WERI-Rb-1 (cell line): ENCODE measurements at regions not wholly inside any gene's neighbourhood (a gene's known extent, or its start where the extent isn't known, plus 50 kb on each side); places are given as distances from the start of the nearest gene placed in this dataset.

Experiments
- DNase-seq: peaks from one replicate; pipeline ENCODE4 v3.0.0-alpha.2; 2020
- H3K27ac ChIP-seq: fragments of 250-450 bp; sonication (Bioruptor Pico); 2 replicates; pipeline ENCODE4 v1.5.1; 2020; ENCODE audit warnings: mild to moderate bottlenecking, moderate library complexity
- H3K27me3 ChIP-seq: fragments of 250-450 bp; sonication (Bioruptor Pico); 2 replicates; pipeline ENCODE4 v1.5.1; 2021; ENCODE audit warnings: mild to moderate bottlenecking, low read depth, moderate library complexity; ENCODE audit not compliant: insufficient read depth, severe bottlenecking
- H3K36me3 ChIP-seq: fragments of 250-450 bp; sonication (Bioruptor Pico); 2 replicates; pipeline ENCODE4 v1.5.1; 2020; ENCODE audit warnings: mild to moderate bottlenecking, moderate library complexity
- H3K4me3 ChIP-seq: 2 replicates; pipeline ENCODE4 v1.5.1; 2011; ENCODE audit warnings: low read depth, mild to moderate bottlenecking, control low read depth, low read length
- H3K9me3 ChIP-seq: fragments of 250-450 bp; sonication (Bioruptor Pico); 2 replicates; pipeline ENCODE4 v1.5.1; 2021; ENCODE audit warnings: mild to moderate bottlenecking, moderate library complexity; ENCODE audit not compliant: severe bottlenecking
- TF ChIP-seq, protein P1 (sequence below): IDR thresholded peaks from 2 replicates; pipeline ENCODE4 v1.5.1; 2011; ENCODE audit warnings: low read depth, mild to moderate bottlenecking, control low read depth, inconsistent platforms, low read length

DNA sequence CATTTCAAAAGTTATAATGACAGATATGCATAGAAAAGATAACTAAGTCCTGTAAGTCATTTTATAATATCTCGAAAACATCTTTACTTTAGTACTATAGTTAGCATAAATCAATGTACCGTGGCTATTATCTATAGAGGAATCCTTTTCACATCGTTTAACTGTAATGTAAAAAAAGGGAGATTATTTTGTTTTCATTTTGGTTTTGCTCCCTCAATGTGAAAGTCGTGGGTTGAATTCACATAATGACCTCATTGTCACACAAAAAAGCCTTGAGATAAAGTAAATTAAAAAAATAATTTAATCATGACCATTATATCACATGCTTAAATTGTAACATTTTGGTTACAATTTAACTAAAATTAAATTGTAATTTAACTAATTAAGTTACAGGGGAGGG is 560.5 kb upstream of the POT1 start:
- Histone ChIP-seq H3K27me3 (no peaks in the 10 kb centered on the region), H3K4me3 (no peak overlapping the region), H3K36me3 (no peaks in the 10 kb centered on the region), H3K27ac (no peak overlapping the region), H3K9me3 (no peaks in the 10 kb centered on the region)
- DNase-seq: no peak
- TF ChIP-seq, protein P1, sequence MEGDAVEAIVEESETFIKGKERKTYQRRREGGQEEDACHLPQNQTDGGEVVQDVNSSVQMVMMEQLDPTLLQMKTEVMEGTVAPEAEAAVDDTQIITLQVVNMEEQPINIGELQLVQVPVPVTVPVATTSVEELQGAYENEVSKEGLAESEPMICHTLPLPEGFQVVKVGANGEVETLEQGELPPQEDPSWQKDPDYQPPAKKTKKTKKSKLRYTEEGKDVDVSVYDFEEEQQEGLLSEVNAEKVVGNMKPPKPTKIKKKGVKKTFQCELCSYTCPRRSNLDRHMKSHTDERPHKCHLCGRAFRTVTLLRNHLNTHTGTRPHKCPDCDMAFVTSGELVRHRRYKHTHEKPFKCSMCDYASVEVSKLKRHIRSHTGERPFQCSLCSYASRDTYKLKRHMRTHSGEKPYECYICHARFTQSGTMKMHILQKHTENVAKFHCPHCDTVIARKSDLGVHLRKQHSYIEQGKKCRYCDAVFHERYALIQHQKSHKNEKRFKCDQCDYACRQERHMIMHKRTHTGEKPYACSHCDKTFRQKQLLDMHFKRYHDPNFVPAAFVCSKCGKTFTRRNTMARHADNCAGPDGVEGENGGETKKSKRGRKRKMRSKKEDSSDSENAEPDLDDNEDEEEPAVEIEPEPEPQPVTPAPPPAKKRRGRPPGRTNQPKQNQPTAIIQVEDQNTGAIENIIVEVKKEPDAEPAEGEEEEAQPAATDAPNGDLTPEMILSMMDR: no peak

DNA sequence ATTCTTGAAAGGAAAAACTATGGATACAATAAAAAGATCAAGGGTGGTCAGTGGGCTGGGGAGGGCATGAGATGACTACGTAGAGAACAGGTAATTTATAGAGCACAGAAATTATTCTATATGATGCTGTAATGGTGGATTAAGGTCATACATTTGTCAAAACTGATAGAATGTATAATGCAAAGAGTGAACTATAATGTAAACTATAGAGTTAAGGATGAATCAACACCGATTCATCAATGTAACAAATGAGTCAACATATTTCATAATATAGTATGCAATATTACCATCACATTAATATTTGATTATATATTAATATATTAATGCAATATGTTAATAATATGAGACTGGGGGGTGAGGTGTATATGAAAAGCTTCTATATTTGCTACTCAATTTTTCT is 555.6 kb upstream of the POT1 start:
- no peak overlapping the region for H3K4me3 ChIP-seq
- no peak for DNase-seq
- no peak overlapping the region for H3K27ac ChIP-seq

DNA sequence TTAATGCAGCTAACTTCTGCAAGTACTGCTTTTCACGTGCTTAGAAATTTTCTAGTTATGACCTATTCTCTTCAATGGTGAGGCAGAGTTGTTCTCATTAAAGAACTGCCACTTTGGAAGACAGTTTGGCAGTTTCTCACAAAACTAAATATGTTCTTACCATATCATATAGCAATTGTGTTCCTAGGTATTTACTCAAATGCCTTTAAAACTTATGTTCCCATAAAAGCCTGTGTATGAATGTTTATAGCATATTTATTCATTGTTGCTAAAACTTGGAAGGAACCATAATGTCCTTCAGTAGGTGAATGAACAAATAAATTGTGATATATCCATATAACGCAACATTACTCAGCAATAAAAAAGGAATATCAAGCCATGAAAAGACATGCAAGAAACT is 555.1 kb upstream of the POT1 start:
- H3K36me3 ChIP-seq: no peaks in the 10 kb centered on the region
- DNase-seq: no peak
- no peaks in the 10 kb centered on the region for H3K27me3 ChIP-seq
- TF ChIP-seq, protein P1: no peak
- H3K9me3 ChIP-seq: no peaks in the 10 kb centered on the region
- H3K27ac ChIP-seq: no peak overlapping the region
- no peak overlapping the region for H3K4me3 ChIP-seq

More for the DNA sequence above, 555.6 kb upstream of the POT1 start:
- Histone ChIP-seq H3K36me3 (no peaks in the 10 kb centered on the region), H3K27me3 (no peaks in the 10 kb centered on the region), H3K9me3 (no peaks in the 10 kb centered on the region)
- TF ChIP-seq, protein P1: no peak

- H3K4me3 ChIP-seq: no peak overlapping the region
- H3K27ac ChIP-seq: no peak overlapping the region
- H3K9me3 ChIP-seq: no peaks in the 10 kb centered on the region
- H3K36me3 ChIP-seq: no peaks in the 10 kb centered on the region
- TF ChIP-seq, protein P1: no peak
- no peak for DNase-seq
- no peaks in the 10 kb centered on the region for H3K27me3 ChIP-seq
Observed at GRCh38 chr7:125481323-125481722, 551.7 kb upstream of the POT1 start.

- Histone ChIP-seq H3K9me3 (no peaks in the 10 kb centered on the region), H3K4me3 (no peak overlapping the region), H3K36me3 (no peaks in the 10 kb centered on the region), H3K27me3 (no peaks in the 10 kb centered on the region), H3K27ac (no peak overlapping the region)
- TF ChIP-seq, protein P1: no peak
- DNase-seq: no peak
Observed at GRCh38 chr7:125480762-125481161, 551.1 kb upstream of the POT1 start.

- H3K27me3 ChIP-seq: no peaks in the 10 kb centered on the region
- no peaks in the 10 kb centered on the region for H3K36me3 ChIP-seq
- DNase-seq: no peak
- no peak overlapping the region for H3K27ac ChIP-seq
- no peak overlapping the region for H3K4me3 ChIP-seq
- TF ChIP-seq, protein P1: no peak
- no peaks in the 10 kb centered on the region for H3K9me3 ChIP-seq
Observed at GRCh38 chr7:125468855-125469174, 539.2 kb upstream of the POT1 start.
